KMS-11 (cell line): ENCODE measurements at regions not wholly inside any gene's neighbourhood (a gene's known extent, or its start where the extent isn't known, plus 50 kb on each side); places are given as distances from the start of the nearest gene placed in this dataset.

Experiments
- H2AFZ ChIP-seq: fragments of 200-600 bp; sonication (generic); 2 replicates; pipeline ENCODE4 v1.6.1; 2016; ENCODE audit warnings: antibody characterized with exemption, mixed run types, low read depth
- H3K27ac ChIP-seq: fragments of 200-600 bp; sonication (generic); 2 replicates; pipeline ENCODE4 v1.6.1; 2016; ENCODE audit warnings: mild to moderate bottlenecking, mixed run types
- H3K27me3 ChIP-seq: fragments of 200-600 bp; sonication (generic); 2 replicates; pipeline ENCODE4 v1.6.1; 2017; ENCODE audit warnings: mild to moderate bottlenecking, low read depth, mixed run types, moderate library complexity; ENCODE audit not compliant: insufficient read depth
- H3K36me3 ChIP-seq: fragments of 200-600 bp; sonication (generic); 2 replicates; pipeline ENCODE4 v1.6.1; 2017; ENCODE audit warnings: mild to moderate bottlenecking, mixed run types; ENCODE audit not compliant: insufficient read depth
- H3K4me1 ChIP-seq: fragments of 200-600 bp; sonication (generic); 2 replicates; pipeline ENCODE4 v1.6.1; 2016; ENCODE audit warnings: mild to moderate bottlenecking, low read depth, mixed run types; ENCODE audit not compliant: poor library complexity, severe bottlenecking
- H3K4me2 ChIP-seq: fragments of 200-600 bp; sonication (generic); 2 replicates; pipeline ENCODE4 v1.7.0; 2016; ENCODE audit warnings: mild to moderate bottlenecking, mixed run types
- H3K4me3 ChIP-seq: fragments of 200-600 bp; sonication (generic); IDR thresholded peaks from 2 replicates; pipeline ENCODE4 v1.6.1; 2017; ENCODE audit warnings: low read depth, low read length, mixed read lengths; ENCODE audit not compliant: insufficient read depth
- H3K79me2 ChIP-seq: fragments of 200-600 bp; sonication (generic); 2 replicates; pipeline ENCODE4 v1.6.1; 2016; ENCODE audit warnings: low read depth, mixed run types; ENCODE audit not compliant: insufficient read depth
- H3K9ac ChIP-seq: fragments of 200-600 bp; sonication (generic); 2 replicates; pipeline ENCODE4 v1.6.1; 2016; ENCODE audit warnings: mild to moderate bottlenecking, mixed run types
- H4K20me1 ChIP-seq: fragments of 200-600 bp; sonication (generic); 2 replicates; pipeline ENCODE4 v1.6.1; 2016; ENCODE audit warnings: mild to moderate bottlenecking, mixed run types; ENCODE audit not compliant: insufficient read depth
- CTCF ChIP-seq: fragments of 200-600 bp; sonication (generic); conservative IDR thresholded peaks from 2 replicates; pipeline ENCODE4 v1.6.1; 2017; ENCODE audit warnings: low read depth, mild to moderate bottlenecking, antibody characterized with exemption, low read length, moderate library complexity, mixed read lengths

GRCh38 chr6:128570680-128571063 is 50.3 kb upstream of the PTPRK start:
- Histone ChIP-seq H3K27ac (no peak overlapping the region), H3K4me3 (no peak overlapping the region), H3K79me2 (no peaks in the 10 kb centered on the region), H3K9ac (no peak overlapping the region), H3K27me3 (no peaks in the 10 kb centered on the region), H3K4me1 (no peaks in the 10 kb centered on the region), H4K20me1 (no peaks in the 10 kb centered on the region), H3K36me3 (no peaks in the 10 kb centered on the region), H2AFZ (no peak overlapping the region), H3K4me2 (no peak overlapping the region)
- TF ChIP-seq CTCF, result no peak

GRCh38 chr6:128569732-128570679 is 49.6 kb upstream of the PTPRK start:
- no peak for TF ChIP-seq CTCF
- Histone ChIP-seq H3K4me2 (no peak overlapping the region), H4K20me1 (no peaks in the 10 kb centered on the region), H3K27me3 (no peaks in the 10 kb centered on the region), H3K27ac (no peak overlapping the region), H3K79me2 (no peaks in the 10 kb centered on the region), H2AFZ (no peak overlapping the region), H3K9ac (no peak overlapping the region), H3K4me3 (no peak overlapping the region), H3K36me3 (no peaks in the 10 kb centered on the region), H3K4me1 (no peaks in the 10 kb centered on the region)
